WERI-Rb-1 (cell line): ENCODE measurements at regions not wholly inside any gene's neighbourhood (a gene's known extent, or its start where the extent isn't known, plus 50 kb on each side); places are given as distances from the start of the nearest gene placed in this dataset.

Source experiments
- DNase-seq: peaks from one replicate; pipeline ENCODE4 v3.0.0-alpha.2; 2020
- H3K27ac ChIP-seq: fragments of 250-450 bp; sonication (Bioruptor Pico); 2 replicates; pipeline ENCODE4 v1.5.1; 2020; ENCODE audit warnings: mild to moderate bottlenecking, moderate library complexity
- H3K27me3 ChIP-seq: fragments of 250-450 bp; sonication (Bioruptor Pico); 2 replicates; pipeline ENCODE4 v1.5.1; 2021; ENCODE audit warnings: mild to moderate bottlenecking, low read depth, moderate library complexity; ENCODE audit not compliant: insufficient read depth, severe bottlenecking
- H3K36me3 ChIP-seq: fragments of 250-450 bp; sonication (Bioruptor Pico); 2 replicates; pipeline ENCODE4 v1.5.1; 2020; ENCODE audit warnings: mild to moderate bottlenecking, moderate library complexity
- H3K4me3 ChIP-seq: 2 replicates; pipeline ENCODE4 v1.5.1; 2011; ENCODE audit warnings: low read depth, mild to moderate bottlenecking, control low read depth, low read length
- H3K9me3 ChIP-seq: fragments of 250-450 bp; sonication (Bioruptor Pico); 2 replicates; pipeline ENCODE4 v1.5.1; 2021; ENCODE audit warnings: mild to moderate bottlenecking, moderate library complexity; ENCODE audit not compliant: severe bottlenecking
- TF ChIP-seq, protein P1 (sequence below): IDR thresholded peaks from 2 replicates; pipeline ENCODE4 v1.5.1; 2011; ENCODE audit warnings: low read depth, mild to moderate bottlenecking, control low read depth, inconsistent platforms, low read length

- TF ChIP-seq, protein P1, sequence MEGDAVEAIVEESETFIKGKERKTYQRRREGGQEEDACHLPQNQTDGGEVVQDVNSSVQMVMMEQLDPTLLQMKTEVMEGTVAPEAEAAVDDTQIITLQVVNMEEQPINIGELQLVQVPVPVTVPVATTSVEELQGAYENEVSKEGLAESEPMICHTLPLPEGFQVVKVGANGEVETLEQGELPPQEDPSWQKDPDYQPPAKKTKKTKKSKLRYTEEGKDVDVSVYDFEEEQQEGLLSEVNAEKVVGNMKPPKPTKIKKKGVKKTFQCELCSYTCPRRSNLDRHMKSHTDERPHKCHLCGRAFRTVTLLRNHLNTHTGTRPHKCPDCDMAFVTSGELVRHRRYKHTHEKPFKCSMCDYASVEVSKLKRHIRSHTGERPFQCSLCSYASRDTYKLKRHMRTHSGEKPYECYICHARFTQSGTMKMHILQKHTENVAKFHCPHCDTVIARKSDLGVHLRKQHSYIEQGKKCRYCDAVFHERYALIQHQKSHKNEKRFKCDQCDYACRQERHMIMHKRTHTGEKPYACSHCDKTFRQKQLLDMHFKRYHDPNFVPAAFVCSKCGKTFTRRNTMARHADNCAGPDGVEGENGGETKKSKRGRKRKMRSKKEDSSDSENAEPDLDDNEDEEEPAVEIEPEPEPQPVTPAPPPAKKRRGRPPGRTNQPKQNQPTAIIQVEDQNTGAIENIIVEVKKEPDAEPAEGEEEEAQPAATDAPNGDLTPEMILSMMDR: no peak
- Histone ChIP-seq H3K4me3 (no peak overlapping the region), H3K27ac (no peak overlapping the region), H3K9me3 (no peaks in the 10 kb centered on the region), H3K36me3 (no peaks in the 10 kb centered on the region), H3K27me3 (no peaks in the 10 kb centered on the region)
- DNase-seq: no peak
Observed at GRCh38 chr2:66684289-66684688, 249.4 kb downstream of the MEIS1 start.

DNA sequence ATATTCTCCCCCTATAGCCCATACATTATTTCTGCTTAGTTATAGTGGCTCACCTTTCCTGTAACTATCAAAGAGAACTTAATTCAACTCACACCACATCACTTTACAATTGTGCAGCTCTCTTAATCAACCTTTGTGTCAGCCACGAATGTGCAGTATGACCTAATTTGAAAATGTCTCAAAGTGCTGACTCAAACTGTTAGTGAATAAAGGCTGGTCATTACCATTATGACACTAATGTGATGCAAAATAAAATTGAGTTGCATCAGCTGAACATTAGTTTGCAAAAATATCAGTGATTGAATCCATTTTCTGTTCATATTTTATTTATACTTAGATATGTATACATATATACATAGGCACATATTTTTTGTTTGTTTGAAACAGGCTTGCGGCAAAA lies 251.8 kb downstream of the MEIS1 start:
- Histone ChIP-seq H3K27me3 (peaks cover 7% of the 10 kb centered on the region), H3K36me3 (no peaks in the 10 kb centered on the region), H3K9me3 (no peaks in the 10 kb centered on the region), H3K4me3 (no peak overlapping the region), H3K27ac (no peak overlapping the region)
- DNase-seq: no peak
- TF ChIP-seq, protein P1: no peak

DNA sequence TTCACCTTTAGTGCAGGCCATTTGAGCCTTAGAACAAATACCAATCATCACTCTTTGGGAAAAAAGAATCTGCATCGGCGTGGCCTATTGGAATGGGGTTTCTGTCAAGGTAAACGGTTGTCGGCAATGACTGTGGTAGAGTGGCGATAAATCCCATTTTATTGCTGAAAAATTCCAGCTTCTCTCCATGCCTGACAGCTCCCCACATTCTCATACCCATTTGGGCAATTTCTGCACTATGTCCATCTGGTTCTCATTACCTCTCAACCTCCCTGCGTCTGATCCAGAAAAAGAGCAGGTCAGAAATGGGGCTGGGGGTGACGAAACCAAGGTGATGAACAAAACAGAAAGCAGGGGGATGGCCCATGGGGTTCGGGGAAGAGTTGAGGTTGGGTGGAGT lies 254.0 kb downstream of the MEIS1 start:
- Histone ChIP-seq H3K27me3 (peaks cover 10% of the 10 kb centered on the region), H3K9me3 (no peaks in the 10 kb centered on the region), H3K4me3 (no peak overlapping the region), H3K36me3 (no peaks in the 10 kb centered on the region), H3K27ac (no peak overlapping the region)
- TF ChIP-seq, protein P1: no peak
- DNase-seq: no peak

GRCh38 chr2:66689456-66690051 lies 254.6 kb downstream of the MEIS1 start:
- DNase-seq: no peak
- Histone ChIP-seq H3K27ac (no peak overlapping the region), H3K27me3 (peaks cover 13% of the 10 kb centered on the region), H3K4me3 (no peak overlapping the region), H3K36me3 (no peaks in the 10 kb centered on the region), H3K9me3 (no peaks in the 10 kb centered on the region)
- TF ChIP-seq, protein P1: no peak

DNA sequence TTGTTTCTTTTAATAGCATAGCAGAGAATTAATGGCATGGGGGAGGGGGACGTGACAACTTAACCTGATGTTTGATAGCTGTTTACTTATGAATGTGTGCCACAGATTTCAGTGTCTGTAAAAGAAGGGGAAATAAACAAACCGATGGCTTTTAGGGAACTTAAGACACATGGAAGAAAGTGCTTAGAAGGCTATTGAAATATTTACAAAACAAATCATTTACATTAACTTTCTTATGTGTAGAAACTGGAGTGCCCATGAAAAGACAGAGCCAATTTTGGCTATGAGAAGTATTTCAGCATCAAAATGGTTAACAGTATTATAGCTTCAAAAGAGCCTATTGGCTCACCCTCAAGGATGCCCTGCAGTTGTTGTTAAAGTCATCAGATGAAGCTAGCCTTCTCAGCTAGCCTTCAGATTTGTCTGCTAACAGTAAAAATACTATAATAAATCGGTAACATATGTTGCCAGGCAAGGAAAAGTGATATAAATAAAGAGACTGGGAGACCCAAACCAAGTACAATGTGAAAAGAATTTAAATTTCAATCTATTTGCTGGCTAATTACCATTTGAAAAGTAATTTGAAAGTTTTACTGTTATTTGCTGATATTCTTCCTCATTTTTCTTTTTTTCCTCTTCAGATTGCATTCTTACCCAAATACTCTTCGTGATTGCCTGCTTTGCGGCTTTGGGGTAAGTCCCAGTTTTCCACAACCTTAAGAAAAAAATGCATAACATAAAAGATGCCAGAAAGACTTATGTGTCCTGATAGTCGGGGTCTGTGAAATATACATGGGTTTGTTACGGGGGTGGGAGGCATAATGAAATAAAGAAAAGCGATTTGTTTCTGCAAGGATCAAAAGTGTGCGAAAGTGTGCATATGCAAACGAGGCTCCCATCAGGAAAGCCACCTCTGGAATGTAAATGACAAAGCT lies 256.4 kb downstream of the MEIS1 start:
- no peaks in the 10 kb centered on the region for H3K9me3 ChIP-seq
- H3K4me3 ChIP-seq: no peak overlapping the region
- no peak for DNase-seq
- no peak overlapping the region for H3K27ac ChIP-seq
- H3K36me3 ChIP-seq: no peaks in the 10 kb centered on the region
- TF ChIP-seq, protein P1: no peak
- peaks cover 13% of the 10 kb centered on the region for H3K27me3 ChIP-seq
